Eye (tissue), 1 donor: ENCODE measurements at regions not wholly inside any gene's neighbourhood (a gene's known extent, or its start where the extent isn't known, plus 50 kb on each side); places are given as distances from the start of the nearest gene placed in this dataset.

Experiments
- DNase-seq: peaks from one replicate; pipeline ENCODE4 v3.0.0-alpha.2; 2015

DNA sequence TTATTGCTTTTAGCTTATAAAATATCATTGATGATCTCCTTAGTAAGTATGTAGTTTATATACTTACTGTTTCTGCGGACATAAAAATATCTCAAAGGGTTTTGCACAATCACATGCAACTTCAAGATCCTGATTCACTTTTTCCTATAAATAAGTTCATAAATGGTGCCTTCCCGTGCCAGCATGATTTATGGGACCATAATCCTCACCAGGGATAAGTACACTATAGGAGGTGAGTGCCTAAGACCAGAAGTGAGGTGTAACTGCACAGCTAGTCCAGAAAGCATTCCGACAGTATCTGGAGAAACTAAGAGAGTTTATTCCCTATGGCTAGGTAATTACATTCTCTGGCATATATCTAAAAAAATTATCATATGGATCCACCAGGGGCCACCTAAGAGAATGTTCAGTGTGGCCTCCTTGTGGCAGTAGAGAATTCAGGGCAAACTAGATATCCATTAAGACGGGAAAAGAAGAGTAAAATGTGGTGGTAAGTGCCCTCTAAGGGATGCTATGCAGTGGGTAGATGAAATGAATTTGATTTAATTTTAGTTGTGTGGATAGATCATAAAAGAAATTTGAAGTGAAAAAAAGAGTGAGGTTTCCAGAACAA, 402.5 kb upstream of the SLC24A2 start:
- DNase-seq, result no peak

DNA sequence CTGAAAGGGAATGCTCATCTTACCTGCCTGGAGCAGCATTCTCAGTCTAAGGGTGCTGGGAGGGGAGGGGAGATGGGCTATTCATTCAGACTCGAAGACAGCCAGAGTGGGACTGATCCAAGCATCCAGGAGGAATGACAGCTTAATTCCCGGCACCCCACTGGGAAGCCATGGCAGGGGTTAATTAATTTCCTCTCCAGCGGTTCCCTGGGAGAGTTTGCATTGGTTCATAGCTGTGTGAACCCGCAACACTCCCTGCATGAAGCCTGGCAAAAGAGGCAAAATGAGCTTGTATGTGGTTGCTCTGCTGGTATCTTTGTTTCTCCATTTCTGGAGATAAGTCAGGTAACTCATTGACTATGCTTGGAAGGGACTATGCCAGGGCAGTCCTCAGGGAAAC, 401.0 kb upstream of the SLC24A2 start:
- peak; percentile 55 for DNase-seq

DNA sequence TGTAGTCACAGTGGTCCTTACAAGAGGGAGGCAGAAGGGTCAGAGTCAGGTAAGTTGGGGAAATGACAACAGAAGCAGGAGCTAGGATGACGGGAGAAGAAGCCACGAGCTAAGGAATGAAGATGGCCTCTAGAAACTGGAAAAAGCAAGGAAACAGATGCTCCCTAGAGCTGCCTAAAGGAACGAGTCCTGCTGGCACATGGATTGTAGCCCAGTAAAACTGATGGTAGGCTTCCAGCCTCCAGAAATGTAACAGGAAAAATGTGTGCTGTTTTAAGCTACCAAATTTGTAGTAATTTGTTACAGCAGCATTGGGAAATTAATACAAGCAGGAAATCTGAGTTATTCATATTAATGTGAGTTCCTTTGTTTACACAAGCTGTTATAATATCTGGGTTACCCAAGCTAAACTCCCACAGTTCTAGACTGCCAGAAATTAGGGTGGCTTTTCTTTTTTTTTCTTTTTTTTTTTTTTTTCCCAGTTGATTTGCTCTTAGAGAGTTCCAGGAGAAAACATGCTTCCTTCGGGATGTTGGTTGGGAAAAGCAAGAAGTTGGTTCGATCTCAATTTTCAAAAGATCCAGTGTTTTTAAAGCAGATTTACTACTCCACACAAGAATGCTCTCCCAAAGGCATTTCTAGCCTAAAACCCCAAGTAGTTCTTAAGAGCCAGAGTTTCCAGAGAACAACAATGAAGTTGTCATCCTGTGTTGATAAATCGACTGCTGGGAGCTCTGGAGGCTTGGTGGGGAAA, 400.0 kb upstream of the SLC24A2 start:
- DNase-seq, result no peak

DNA sequence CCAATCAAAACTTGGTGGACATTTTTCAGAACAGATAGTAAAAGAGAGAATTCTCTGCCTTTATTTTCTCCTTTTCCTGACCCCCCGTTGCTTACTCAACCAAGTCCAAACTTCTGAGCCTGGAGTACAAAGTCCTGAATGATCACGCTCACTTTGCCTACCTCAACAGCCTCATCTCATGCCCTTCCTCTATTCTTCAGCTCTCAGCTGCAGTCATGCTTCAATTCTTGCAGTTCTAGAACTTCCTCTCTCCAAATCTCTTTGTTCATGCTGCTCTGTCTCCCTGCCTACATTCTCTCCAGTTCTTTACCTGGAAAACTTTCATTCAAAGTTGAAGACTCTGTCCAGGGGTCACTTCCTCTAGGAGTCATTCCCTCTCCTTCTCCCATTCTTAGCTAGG, 398.5 kb upstream of the SLC24A2 start:
- DNase-seq, result no peak

DNA sequence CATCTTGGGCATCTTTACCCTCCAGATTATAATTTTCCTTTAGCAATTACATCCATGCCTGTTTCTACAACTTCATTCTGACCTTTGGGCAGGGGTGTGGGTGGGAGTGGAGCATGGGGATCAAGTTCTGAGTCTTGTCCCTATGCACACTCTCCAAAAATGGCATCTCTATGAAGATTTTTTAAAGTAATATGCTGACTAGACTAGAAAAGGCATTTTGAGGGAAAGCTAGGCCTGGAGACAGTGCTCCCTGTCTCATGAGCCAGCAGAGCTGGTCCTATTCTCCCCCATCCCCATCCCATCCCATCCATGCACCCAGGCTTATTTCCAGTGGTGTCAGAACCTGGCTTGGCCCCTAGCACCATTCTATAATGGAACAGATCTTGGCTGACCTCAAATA, 398.0 kb upstream of the SLC24A2 start:
- DNase-seq, result no peak

DNA sequence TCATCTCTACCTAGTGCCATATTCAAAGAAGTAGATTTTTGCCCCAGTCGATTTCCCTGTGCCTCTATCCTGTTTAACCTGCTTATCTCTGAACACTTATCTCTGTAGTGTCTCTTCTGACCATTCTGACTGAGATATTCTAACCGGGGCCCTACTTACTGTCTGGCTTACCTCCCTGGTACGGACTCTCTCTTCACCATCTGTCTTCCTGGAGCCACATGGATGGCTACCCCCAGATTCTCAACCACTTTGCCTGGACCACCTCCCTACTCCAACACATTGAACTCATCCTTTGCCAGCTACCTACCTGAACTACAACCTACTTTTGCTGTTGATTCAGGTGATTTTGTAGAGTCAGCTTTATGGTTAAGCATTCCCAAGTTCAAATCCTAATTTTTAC, 397.4 kb upstream of the SLC24A2 start:
- DNase-seq, result no peak

DNA sequence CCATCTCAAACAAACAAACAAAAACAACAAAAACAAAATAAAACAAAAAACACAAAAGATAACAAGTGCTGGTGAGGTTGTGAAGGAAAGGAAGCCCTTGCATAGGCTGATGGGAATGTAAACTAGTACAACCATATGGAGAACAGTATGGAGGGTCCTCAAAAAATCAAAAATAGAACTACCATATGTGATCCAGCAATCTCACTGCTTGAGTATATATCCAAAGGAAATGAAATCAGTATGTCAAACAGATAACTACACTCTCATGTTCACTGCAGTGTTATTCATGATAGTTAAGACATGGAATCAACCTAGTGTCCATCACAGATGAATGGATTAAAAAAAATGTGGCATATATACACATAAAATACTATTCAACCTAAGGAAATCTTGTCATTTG, 395.7 kb upstream of the SLC24A2 start:
- DNase-seq, result no peak

DNA sequence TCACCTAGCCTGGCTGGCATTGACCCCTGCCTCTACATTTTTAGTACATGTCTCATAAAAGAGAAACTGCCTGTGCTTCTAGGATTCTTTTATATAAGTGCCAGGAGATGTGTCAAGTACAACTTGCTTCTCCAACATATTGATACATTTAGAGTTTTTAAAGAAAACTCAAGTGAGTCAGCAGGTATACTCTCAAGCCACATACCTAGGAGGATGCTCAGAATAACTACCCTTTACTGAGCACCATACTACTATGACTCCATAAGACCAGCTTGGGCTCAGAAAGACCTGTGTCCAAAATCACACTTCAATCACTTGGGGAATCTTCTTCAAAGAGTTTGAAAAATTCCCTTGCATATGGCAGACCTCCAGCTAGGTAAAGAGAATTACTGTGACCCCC, 389.8 kb upstream of the SLC24A2 start:
- no peak for DNase-seq

DNA sequence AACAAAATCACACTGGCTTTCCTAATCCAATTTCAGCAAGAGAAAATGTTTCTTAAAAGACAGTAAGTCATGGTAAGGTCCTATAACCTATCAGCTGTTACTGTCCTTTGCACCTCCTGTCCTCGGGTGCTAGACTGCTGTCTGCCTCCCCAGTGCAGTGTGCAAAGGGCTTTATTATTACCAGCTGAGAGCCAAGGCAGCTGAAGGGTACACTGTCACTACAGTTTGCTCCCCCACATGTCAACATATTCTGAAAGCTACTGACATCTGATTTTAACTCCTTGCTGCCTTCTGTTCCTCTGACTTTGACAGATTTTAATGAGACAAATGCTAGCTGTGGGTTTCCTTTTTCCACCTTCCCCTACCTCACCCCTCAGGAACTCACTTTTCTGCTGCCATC, 389.4 kb upstream of the SLC24A2 start:
- DNase-seq, result no peak

DNA sequence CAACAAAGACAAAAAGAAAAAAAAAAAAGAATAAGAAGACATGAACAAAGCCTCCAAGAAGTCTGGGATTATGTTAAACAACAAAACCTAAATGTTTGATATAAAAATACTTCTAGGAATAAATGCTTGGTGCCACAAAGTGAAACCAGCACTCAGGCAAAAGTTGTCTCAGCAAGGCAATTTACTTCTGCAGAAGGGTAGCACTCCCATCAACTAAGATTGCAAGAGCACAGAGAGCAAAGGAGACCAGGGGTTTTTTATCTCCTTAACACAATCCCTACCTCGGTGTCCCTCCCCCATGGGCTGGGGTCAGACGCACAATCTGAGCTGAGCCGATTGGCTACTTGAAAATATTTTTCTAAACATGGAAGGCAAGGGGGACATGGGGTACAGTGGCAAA, 381.3 kb upstream of the SLC24A2 start:
- no peak for DNase-seq

DNA sequence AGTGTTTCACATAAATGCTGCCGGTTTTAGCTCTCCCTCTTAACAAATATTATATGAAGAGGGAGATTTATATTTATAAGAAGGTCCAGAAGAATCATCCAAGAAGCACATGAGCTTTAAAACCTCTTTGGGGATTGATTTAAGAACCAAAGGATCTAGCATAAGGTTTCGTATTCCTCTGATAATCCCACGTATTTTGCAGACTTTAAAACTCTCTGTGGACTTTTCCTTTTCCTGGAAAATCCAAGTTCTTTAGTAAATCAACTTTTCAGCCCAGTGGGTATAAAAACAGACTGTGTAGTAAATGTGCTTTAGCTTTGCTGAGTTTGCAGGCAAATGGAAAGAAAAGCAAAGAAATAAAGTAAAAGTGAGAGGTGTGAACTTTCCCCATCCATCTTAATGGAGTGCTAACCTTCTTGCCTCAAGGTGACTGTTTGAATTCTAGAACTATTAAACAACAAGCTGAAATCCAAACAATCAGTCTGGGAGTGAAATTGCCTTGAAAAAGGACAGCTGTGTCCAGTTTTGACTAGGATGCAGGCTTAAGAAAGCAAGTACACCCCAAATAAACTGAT, 363.4 kb upstream of the SLC24A2 start:
- DNase-seq, result no peak

DNA sequence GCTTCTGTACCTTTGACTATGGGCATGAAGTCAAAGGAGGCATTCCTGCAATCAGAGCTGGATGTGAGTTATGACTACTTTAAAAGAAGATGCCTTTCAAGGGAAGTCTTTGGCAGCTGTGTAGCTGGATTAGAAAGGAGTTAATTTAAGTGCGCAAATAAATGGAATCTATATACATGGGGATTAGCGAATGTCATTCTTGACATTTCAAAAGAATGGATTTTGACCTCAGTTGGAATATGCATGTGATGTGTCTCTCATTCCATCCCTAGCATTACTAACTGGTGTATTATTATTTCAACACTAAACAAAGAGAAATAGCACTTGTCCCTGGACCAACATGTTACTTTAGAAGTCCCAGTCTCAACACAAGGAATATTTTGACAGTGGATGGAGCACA, 359.6 kb upstream of the SLC24A2 start:
- no peak for DNase-seq

DNA sequence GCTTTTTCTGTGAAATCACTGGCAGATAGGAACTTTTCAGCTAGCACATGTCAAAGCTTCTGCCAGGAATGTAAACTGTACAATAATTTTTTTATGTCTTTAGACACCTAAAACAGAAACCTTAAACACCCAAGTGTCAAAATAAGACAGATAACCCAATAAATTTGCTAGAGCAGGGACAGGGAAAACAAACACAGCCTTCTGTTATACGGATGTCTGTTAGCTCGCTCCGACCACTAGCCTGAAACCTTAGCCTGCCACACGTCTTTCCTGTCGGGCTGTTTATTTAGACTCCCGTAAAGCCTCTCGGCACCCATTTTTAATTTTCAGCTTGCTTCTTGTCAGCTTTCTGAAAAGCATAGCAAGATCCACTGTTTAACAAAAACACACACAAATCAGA, 355.4 kb upstream of the SLC24A2 start:
- no peak for DNase-seq

DNA sequence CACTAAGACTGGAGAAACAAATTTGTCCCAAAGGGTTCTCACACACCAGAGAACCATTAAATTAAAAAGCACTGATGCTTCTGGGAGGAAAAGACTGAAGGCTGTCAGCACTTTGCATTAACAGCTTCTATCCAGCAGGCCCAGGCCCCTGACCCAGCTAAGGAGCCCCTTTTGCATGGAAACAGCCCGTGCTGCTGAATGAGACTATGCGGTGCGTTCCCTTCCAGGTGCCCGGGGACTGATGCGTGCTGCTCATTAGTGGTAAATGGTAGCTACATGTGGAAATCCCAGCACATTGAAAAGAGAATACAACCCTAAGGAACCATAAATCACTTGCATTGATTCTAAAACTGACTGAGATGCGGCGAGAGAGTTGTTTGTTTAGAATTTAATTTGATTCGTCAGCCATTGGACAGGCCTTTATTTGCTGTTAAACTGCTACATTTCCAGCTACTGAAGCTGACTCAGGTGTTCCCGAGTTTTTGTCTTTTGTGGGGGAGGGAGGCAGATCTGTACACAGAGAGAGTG, 351.0 kb upstream of the SLC24A2 start:
- DNase-seq, result peak; percentile 12

DNA sequence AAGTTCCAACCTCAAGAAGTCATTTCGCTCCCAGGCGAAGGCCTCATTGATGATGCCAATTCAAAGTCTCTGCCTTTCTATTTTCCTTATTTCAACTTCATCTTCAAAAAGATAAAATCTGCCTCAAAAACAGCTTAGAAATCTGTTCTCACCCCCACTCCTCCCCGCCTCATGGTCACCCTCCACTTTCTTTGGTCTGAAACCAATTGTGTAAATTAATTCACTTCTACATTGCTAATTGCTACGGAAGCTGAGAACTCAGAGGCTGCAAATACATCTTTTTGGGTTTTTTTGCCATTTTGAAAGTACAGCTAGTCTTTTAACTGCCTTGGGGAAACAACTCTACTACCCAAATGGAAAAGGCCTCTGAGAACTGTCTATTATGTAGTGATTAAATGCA, 350.0 kb upstream of the SLC24A2 start:
- no peak for DNase-seq

DNA sequence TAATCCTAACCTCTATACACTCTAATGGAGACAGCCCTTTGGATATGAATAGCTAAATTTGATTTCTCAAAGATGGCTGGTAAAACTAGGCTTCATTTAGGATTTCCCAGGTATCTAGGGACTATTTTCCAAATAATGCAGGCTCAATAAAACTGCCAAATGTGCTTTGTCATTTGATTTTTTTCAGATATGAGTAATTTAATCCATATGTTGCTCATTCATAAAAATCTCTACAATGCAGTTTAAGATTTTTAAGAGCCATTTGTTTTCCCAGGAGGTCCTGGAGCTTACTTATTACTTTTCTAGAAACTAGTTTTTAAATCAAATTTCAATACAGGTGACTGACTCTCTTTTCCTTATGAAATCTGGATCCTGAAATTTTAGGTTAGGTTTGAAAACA, 349.3 kb upstream of the SLC24A2 start:
- DNase-seq, result no peak

DNA sequence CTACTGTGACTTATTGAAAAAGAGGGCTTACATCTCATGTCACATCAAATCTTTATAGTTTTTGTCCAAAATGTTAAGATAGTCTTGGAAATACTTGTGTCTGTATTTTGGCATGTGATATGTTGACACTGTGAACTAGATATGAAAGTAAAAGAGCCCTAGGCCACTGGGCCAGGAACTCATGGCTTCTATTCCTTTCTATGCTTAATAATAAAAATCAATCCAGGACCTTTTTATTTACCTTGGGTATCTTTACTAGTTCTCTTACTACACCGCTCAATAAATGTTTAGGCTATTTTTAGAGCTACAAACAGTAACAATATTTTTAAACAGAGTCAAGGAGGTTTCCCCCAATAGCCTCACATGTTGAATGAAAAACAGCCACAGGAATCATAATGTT, 348.6 kb upstream of the SLC24A2 start:
- no peak for DNase-seq

DNA sequence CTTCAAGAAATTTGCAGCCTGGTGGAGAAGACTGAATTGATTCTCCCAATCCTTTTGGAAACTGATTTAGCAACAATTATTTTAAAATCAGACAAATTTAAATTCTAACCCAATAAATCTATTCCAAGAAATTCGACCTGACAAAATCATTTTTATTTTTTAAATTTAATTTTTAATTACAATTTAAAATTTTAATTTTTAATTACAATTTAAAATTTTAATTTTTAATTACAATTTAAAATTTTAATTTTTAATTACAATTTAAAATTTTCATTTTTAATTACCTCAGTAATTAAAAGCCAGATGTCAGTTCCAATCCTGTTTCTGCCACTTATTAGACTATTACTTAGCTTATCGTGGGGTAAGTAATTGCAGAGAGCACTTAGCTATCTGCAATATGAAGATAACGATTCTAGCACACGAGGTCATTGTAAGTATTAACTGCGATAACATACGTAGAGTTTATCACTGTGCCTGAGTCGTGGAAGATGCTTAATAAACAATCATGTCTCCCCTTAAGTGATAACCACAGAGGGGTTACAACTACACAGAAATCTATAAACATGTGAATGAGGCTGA, 346.4 kb upstream of the SLC24A2 start:
- peak; percentile 37 for DNase-seq

DNA sequence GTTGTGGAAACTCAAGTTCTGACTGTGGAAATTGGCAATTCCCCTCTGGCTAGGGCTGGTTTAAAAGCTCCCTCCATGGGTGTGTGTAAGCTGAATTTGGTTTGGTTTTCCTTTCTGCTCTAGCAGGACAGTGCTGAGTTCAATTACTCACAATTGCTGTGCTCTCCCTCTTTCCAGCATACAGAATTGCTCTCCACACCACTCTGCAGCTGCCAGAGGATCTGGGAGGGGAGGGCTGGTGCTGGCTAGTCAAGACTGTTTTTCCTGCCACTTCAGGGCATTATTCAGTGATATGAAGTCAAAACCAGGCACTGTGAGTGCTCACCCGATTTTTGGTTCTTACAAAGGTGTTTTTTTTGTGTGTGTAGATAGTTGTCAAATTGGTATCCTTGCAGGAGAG, 336.9 kb upstream of the SLC24A2 start:
- DNase-seq, result no peak

DNA sequence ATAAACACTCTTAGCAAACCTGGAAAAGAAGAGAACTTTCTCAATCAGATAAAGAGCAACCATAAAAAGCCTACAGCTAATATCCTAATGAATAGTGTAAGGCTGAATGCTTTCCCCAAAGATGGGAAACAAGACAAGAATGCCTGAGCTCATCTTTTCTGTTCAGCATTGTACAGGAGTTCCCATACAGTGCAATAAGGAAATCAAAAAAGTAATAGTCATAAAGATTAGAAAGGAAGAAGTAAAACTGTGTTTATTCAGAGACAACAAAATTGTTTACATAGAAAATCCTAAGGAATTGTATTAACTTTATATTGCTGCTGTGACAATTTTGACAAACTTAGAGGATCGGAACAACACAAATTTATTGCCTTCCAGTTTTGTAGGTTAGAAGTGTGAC, 330.7 kb upstream of the SLC24A2 start:
- DNase-seq, result no peak

DNA sequence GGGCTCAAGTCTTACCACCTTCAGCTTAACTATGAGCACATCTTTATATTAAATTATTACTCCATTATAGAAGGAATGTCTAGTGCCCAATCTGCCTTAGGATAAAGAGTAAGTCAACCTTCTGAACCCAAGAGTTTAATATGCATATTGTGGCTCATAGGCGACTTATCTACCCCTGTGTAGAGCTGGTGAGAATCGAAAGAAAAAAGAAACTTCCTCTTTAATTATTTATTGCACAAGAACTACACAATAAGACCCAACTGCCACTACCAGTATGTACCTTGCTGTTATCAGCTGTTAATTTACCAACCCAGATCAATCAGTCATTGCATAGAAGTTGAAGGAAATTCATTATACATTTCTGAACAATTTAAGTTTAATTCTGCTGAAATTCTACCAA, 329.1 kb upstream of the SLC24A2 start:
- no peak for DNase-seq

DNA sequence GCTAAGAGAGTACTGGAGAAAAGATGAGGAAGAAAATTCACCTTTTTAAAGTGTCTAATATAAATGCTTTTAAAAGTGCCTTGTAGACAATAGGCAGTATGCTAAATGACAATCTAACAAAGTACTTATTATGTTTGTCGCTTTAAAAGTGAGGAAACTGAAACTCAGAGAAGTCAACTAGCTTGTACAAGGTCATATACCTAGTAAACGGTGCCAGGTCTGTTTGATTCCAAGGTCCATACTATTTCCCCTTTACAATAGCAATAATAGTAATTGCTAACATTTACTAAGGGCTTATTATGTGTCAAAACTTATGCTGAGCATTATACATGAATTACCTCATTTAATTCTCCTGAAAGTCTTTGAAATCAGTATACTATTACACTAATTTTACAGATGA, 328.6 kb upstream of the SLC24A2 start:
- no peak for DNase-seq

DNA sequence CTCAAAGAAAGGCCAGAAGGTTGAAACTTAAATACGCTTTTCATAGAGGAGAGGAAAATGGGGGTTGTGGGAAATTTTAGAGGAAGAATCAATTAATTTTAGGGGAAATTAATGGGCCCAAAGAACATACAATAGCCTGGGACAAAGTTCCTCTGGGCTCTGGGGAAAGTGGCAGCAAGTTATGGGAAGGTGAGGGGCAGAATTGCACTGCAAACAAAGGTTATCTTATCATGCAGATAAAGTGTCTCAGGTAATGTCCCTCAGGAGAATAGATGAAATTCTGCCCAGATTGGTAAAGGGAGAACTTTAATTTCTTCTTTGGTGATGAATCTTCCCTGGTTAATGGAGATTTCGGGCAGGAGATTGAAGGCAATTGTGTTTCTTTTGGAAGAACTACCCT, 326.1 kb upstream of the SLC24A2 start:
- no peak for DNase-seq

DNA sequence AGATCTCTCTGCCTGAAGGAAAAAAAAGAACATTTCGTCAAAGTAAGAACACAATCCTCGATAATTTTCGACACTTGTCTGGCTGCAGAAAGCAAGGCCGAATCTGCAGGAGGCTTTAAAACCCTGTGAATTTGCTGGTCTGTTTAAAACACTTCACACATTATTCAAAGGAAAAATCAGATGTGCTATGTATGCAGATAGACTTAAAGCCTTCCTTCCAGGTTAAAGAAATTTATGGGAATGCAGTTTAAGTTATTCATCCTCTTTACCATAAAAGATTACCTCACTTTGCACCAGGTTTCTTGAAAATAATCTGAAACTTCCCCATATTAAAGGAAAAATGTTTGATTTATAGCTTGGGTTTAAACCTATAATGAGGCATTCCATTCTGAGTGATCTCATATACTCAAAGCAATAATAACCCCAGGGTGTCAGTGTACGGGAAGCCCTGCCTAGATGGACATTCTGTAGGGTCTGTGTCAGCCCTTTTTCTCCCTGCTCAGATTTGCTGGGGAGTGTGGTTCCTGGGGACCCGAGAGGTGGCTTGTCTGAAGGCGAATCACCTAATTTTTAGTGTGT, 323.5 kb upstream of the SLC24A2 start:
- no peak for DNase-seq
